ENCODE measurements at regions not wholly inside any gene's neighbourhood (a gene's known extent, or its start where the extent isn't known, plus 50 kb on each side); places are given as distances from the start of the nearest gene placed in this dataset.

GRCh38 chr4:85268188-85268587 lies 206.8 kb upstream of the ARHGAP24 start:
- Mint-ChIP-seq H3K4me3 (no peak overlapping the region), H3K27ac (no peak overlapping the region; a peak in 1 of 7 replicates), H3K36me3 (ENCODE audit: insufficient read depth in 1 of 3, low read depth in 3 of 3) (peaks cover 0 to 7% (median 0%) of the 10 kb centered on the region in 3 experiments; a peak in 2 of 7 replicates), H3K9me3 (peaks cover 2 to 5% of the 10 kb centered on the region in 2 experiments; a peak in 2 of 5 replicates), H3K4me1 (no peaks in the 10 kb centered on the region; a peak in 1 of 4 replicates), H3K27me3 (ENCODE audit: low read depth) (no peaks in the 10 kb centered on the region; the same call in 1 of the 2 replicates)
- Histone ChIP-seq H3K4ac (ENCODE audit: low read depth, low read length) (no peak overlapping the region), H3K79me2 (ENCODE audit: insufficient read depth, low read length) (no peaks in the 10 kb centered on the region), H3K27me3 (ENCODE audit: insufficient read depth, low read length) (no peaks in the 10 kb centered on the region), H4K20me1 (ENCODE audit: control insufficient read depth, insufficient read depth, insufficient read length) (no peaks in the 10 kb centered on the region), H3K4me1 (ENCODE audit: insufficient read depth, low read length) (no peaks in the 10 kb centered on the region), H4K91ac (ENCODE audit: insufficient read length, low read depth, low read length) (no peak overlapping the region), H3K79me1 (ENCODE audit: insufficient read depth, low read depth, low read length, poor library complexity, severe bottlenecking) (no peaks in the 10 kb centered on the region), H3K9ac (ENCODE audit: extremely low read depth, insufficient read length, low read length) (no peak overlapping the region), H3K14ac (ENCODE audit: insufficient read depth, low read length) (no peak overlapping the region), H2BK5ac (ENCODE audit: insufficient read length, low read length) (no peak overlapping the region), H3K9me3 (ENCODE audit: control insufficient read depth, low read depth, low read length) (no peaks in the 10 kb centered on the region), H3K56ac (ENCODE audit: insufficient read length, low read depth, low read length) (no peak overlapping the region), H2AK5ac (ENCODE audit: insufficient read length, low read length) (no peak overlapping the region), H2BK120ac (ENCODE audit: low read depth, low read length, poor library complexity, severe bottlenecking) (no peak overlapping the region), H4K5ac (ENCODE audit: insufficient read length, low read depth, low read length) (no peak overlapping the region), H2BK12ac (ENCODE audit: insufficient read length, low read depth, low read length) (no peak overlapping the region), H3K18ac (ENCODE audit: insufficient read length, low read depth, low read length) (no peak overlapping the region), H3T11ph (ENCODE audit: low read length) (no peak overlapping the region), H2AFZ (ENCODE audit: low read length) (no peak overlapping the region), H3K23ac (ENCODE audit: insufficient read length, low read depth, low read length) (no peak overlapping the region), H4K8ac (replicated peaks; ENCODE audit: insufficient read length, low read depth, low read length) (no peak overlapping the region), H3K27ac (ENCODE audit: insufficient read length, low read depth, low read length) (no peak overlapping the region), H2BK20ac (ENCODE audit: low read depth, low read length, poor library complexity, severe bottlenecking) (no peak overlapping the region), H3K23me2 (ENCODE audit: insufficient read length, low read depth, low read length, poor library complexity, severe bottlenecking) (no peaks in the 10 kb centered on the region), H2BK15ac (ENCODE audit: low read depth, low read length) (no peak overlapping the region), H3K4me2 (ENCODE audit: insufficient read depth, insufficient read length, low read length) (no peak overlapping the region)
- no peak for TF ChIP-seq CTCF (conservative IDR thresholded peaks at IDR 0.05)
- no CpG with 5 or more reads among the region's 4 CpGs for WGBS (ENCODE audit: extremely low coverage, insufficient read length, low lambda C conversion rate)
- DNase-seq, result no peak

All from H9 (cell line).